ENCODE measurements at regions not wholly inside any gene's neighbourhood (a gene's known extent, or its start where the extent isn't known, plus 50 kb on each side); places are given as distances from the start of the nearest gene placed in this dataset.

GRCh38 chr2:191483117-191483516, 194.8 kb upstream of the NABP1 start:
- 78% methylated on average over 3 of the region's 3 CpGs for WGBS
- Histone ChIP-seq H3K36me3 (no peaks in the 10 kb centered on the region), H3K4me3 (no peak overlapping the region), H3K9me3 (peaks cover 0 to 15% (median 6%) of the 10 kb centered on the region in 4 donors), H3K27ac (replicated peaks in 1 of 4) (no peak overlapping the region), H3K4me1 (peaks cover 0 to 13% (median 11%) of the 10 kb centered on the region in 4 donors), H3K27me3 (no peaks in the 10 kb centered on the region)
- intact Hi-C loops (cut with DNase I) = no loop called here
- DNase-seq (ENCODE audit: extremely low spot score) = no peak
- TF ChIP-seq CTCF (IDR thresholded peaks at IDR 0.05) (no peak), POLR2AphosphoS5 (IDR thresholded peaks at IDR 0.05) (no peak), EP300 (IDR thresholded peaks at IDR 0.05) (no peak), POLR2A (IDR thresholded peaks at IDR 0.05; ENCODE audit: low read depth) (no peak)

DNA sequence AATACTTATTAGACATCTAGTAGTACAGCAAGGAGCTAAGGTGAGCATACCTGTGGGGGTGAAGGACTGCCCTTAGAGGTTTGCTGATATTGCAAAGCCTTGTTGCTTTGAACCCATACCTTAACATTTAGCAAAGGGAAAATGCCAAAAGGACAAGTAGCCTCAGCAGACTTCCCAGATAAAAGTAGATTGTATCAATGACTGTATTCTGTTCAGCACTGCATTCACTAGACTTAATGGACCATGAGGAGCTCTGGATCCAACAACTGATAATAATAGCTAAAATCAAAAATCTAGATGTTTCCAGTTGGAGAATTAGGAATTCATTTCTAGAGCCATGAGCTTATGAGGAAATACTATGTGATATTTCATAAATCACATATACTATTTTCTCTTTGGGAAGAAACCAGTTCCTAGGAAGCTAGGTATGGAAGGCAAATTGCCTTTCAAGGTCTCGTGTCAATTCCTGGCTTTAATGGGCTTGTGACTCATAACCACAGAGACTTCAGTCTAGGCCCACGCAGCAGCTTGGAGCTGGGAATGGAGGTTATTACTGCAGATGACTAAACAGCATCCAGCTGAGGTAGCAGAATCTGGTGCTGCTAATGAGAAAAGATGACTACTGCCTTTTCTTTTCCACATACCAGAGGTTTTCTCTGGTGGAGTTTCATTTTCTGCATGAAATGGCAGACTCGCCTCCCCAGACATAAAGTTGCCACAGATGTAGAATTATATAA, 191.2 kb upstream of the NABP1 start:
- Histone ChIP-seq H3K27ac (replicated peaks in 1 of 4) (no peak overlapping the region), H3K9me3 (peaks cover 0 to 11% (median 2%) of the 10 kb centered on the region in 4 donors), H3K4me3 (no peak overlapping the region), H3K4me1 (peaks cover 0 to 10% (median 8%) of the 10 kb centered on the region in 4 donors), H3K27me3 (no peaks in the 10 kb centered on the region), H3K36me3 (no peaks in the 10 kb centered on the region)
- WGBS = 81% methylated on average over 3 of the region's 3 CpGs
- intact Hi-C loops (cut with DNase I) = no loop called here
- TF ChIP-seq EP300 (IDR thresholded peaks at IDR 0.05) = no peak
- no peak for TF ChIP-seq CTCF (IDR thresholded peaks at IDR 0.05)
- TF ChIP-seq POLR2AphosphoS5 (IDR thresholded peaks at IDR 0.05) = no peak
- TF ChIP-seq POLR2A (IDR thresholded peaks at IDR 0.05; ENCODE audit: low read depth) = no peak
- no peak for DNase-seq (ENCODE audit: extremely low spot score)

GRCh38 chr2:191488135-191488534, 189.8 kb upstream of the NABP1 start:
- 96% methylated on average over 7 of the region's 7 CpGs for WGBS
- intact Hi-C loops (cut with DNase I) = no loop called here

GRCh38 chr2:191489177-191489576, 188.8 kb upstream of the NABP1 start:
- 63% methylated on average over 2 of the region's 2 CpGs for WGBS

More at GRCh38 chr2:191488135-191488534, 189.8 kb upstream of the NABP1 start:
- no peak for DNase-seq (ENCODE audit: extremely low spot score)
- no peaks in the 10 kb centered on the region for H3K36me3 ChIP-seq
- H3K27ac ChIP-seq (replicated peaks in 1 of 4) = no peak overlapping the region
- no peak for TF ChIP-seq POLR2AphosphoS5 (IDR thresholded peaks at IDR 0.05)
- TF ChIP-seq CTCF (IDR thresholded peaks at IDR 0.05) = no peak
- TF ChIP-seq POLR2A (IDR thresholded peaks at IDR 0.05; ENCODE audit: low read depth) = no peak
- TF ChIP-seq EP300 (IDR thresholded peaks at IDR 0.05) = no peak
- H3K4me1 ChIP-seq = peaks cover 0 to 10% (median 8%) of the 10 kb centered on the region in 4 donors
- no peaks in the 10 kb centered on the region for H3K27me3 ChIP-seq
- H3K4me3 ChIP-seq = no peak overlapping the region
- peaks cover 0 to 4% (median 0%) of the 10 kb centered on the region in 4 donors for H3K9me3 ChIP-seq

More at GRCh38 chr2:191489177-191489576, 188.8 kb upstream of the NABP1 start:
- no peak overlapping the region for H3K4me3 ChIP-seq
- DNase-seq (ENCODE audit: extremely low spot score) = no peak
- TF ChIP-seq EP300 (IDR thresholded peaks at IDR 0.05) (no peak), POLR2AphosphoS5 (IDR thresholded peaks at IDR 0.05) (no peak), CTCF (IDR thresholded peaks at IDR 0.05) (no peak), POLR2A (IDR thresholded peaks at IDR 0.05; ENCODE audit: low read depth) (no peak)
- H3K36me3 ChIP-seq = no peaks in the 10 kb centered on the region
- H3K27me3 ChIP-seq = no peaks in the 10 kb centered on the region
- no peak overlapping the region for H3K27ac ChIP-seq (replicated peaks in 1 of 4)
- H3K4me1 ChIP-seq = peaks cover 0 to 10% (median 8%) of the 10 kb centered on the region in 4 donors
- no peaks in the 10 kb centered on the region for H3K9me3 ChIP-seq
- intact Hi-C loops (cut with DNase I) = no loop called here
